IMR-90 (cell line): ENCODE measurements at regions not wholly inside any gene's neighbourhood (a gene's known extent, or its start where the extent isn't known, plus 50 kb on each side); places are given as distances from the start of the nearest gene placed in this dataset.

ENCODE experiments used
- ATAC-seq: fragments of 200-7000 bp; cut with Tn5 transposase; 2 replicates; pipeline ENCODE4 v1.9.1; 2020; ENCODE audit warnings: low read depth, mild to moderate bottlenecking, moderate library complexity
- BruUV-seq: library from RNA; stranded (reverse); fragments of 400-500 nt; replicated peaks from 2 replicates; lab custom pipeline; 2021; lab: Mats Ljungman, UMichigan
- CTCF ChIA-PET: fragments of 300-600 bp; formaldehyde crosslinking; extraction: SDS; loops from one replicate; lab custom pipeline; 2021; ENCODE audit warnings: antibody characterized with exemption; lab: Yijun Ruan, JAX
- POLR2A ChIA-PET: fragments of 300-600 bp; sonication (Branson Sonifier 250); formaldehyde crosslinking; loops from one replicate; lab custom pipeline; 2022; ENCODE audit warnings: antibody characterized with exemption; ENCODE audit not compliant: unreplicated experiment; lab: Charles Lee
- DNase-seq: peaks from one replicate; pipeline ENCODE4 v3.0.0; 2013
- H2AFZ ChIP-seq: replicated peaks from 2 replicates; pipeline ENCODE3; 2013; ENCODE audit warnings: low read length, mild to moderate bottlenecking; ENCODE audit not compliant: poor library complexity
- H2AK5ac ChIP-seq: 2 replicates; pipeline ENCODE4 v1.6.1; 2013; ENCODE audit warnings: low read depth, low read length, inconsistent platforms
- H2AK9ac ChIP-seq: replicated peaks from 2 replicates; pipeline ENCODE3; 2013; ENCODE audit warnings: mild to moderate bottlenecking, low read depth, low read length, moderate library complexity; ENCODE audit not compliant: poor library complexity
- H2BK120ac ChIP-seq: 2 replicates; pipeline ENCODE4 v1.6.1; 2013; ENCODE audit warnings: low read depth, low read length, inconsistent platforms
- H2BK15ac ChIP-seq: 3 replicates; pipeline ENCODE4 v1.6.1; 2013; ENCODE audit warnings: low read depth, low read length, inconsistent platforms
- H2BK20ac ChIP-seq: 2 replicates; pipeline ENCODE4 v1.6.1; 2013; ENCODE audit warnings: low read depth, mild to moderate bottlenecking, inconsistent platforms, low read length, moderate library complexity
- H2BK5ac ChIP-seq: 2 replicates; pipeline ENCODE4 v1.6.1; 2013; ENCODE audit warnings: mild to moderate bottlenecking, low read depth, low read length, inconsistent platforms; ENCODE audit not compliant: poor library complexity, severe bottlenecking
- H3K14ac ChIP-seq: replicated peaks from 2 replicates; pipeline ENCODE4 v1.6.1; 2013; ENCODE audit warnings: low read depth, low read length, inconsistent platforms
- H3K18ac ChIP-seq: 2 replicates; pipeline ENCODE4 v1.6.1; 2013; ENCODE audit warnings: low read depth, low read length, control low read depth
- H3K23ac ChIP-seq: 2 replicates; pipeline ENCODE4 v1.6.1; 2013; ENCODE audit warnings: low read depth, low read length, inconsistent platforms
- H3K27ac ChIP-seq: 2 replicates; pipeline ENCODE4 v1.5.1; 2013; ENCODE audit warnings: mild to moderate bottlenecking, control low read depth, low read length; ENCODE audit not compliant: insufficient read depth
- H3K27me3 ChIP-seq: 2 replicates; pipeline ENCODE4 v1.6.1; 2013; ENCODE audit warnings: low read length; ENCODE audit not compliant: control insufficient read depth, insufficient read depth
- H3K36me3 ChIP-seq: 2 replicates; pipeline ENCODE4 v1.6.1; 2013; ENCODE audit warnings: low read length, mixed read lengths; ENCODE audit not compliant: control insufficient read depth, insufficient read depth
- H3K4ac ChIP-seq: 2 replicates; pipeline ENCODE4 v1.6.1; 2013; ENCODE audit warnings: low read depth, low read length, inconsistent platforms
- H3K4me1 ChIP-seq: 2 replicates; pipeline ENCODE4 v1.6.1; 2013; ENCODE audit warnings: low read length, mixed read lengths; ENCODE audit not compliant: control insufficient read depth, insufficient read depth
- H3K4me2 ChIP-seq: 2 replicates; pipeline ENCODE4 v1.6.1; 2013; ENCODE audit warnings: low read depth, mild to moderate bottlenecking, control low read depth, low read length, moderate library complexity
- H3K4me3 ChIP-seq: 2 replicates; pipeline ENCODE4 v1.5.1; 2013; ENCODE audit warnings: low read depth, mild to moderate bottlenecking, control low read depth, low read length, moderate library complexity; ENCODE audit not compliant: insufficient read depth
- H3K56ac ChIP-seq: 2 replicates; pipeline ENCODE4 v1.6.1; 2013; ENCODE audit warnings: low read length, inconsistent platforms; ENCODE audit not compliant: insufficient read depth; ENCODE audit errors: extremely low read depth
- H3K79me1 ChIP-seq, 2 experiments: 2 replicates each; pipeline ENCODE4 v1.6.1; 2013; ENCODE audit warnings: low read length in 2 of 2, inconsistent platforms in 1 of 2, low read depth in 1 of 2
- H3K9ac ChIP-seq: 2 replicates; pipeline ENCODE4 v1.6.1; 2013; ENCODE audit warnings: low read depth, low read length, control low read depth
- H3K9me1 ChIP-seq: 2 replicates; pipeline ENCODE4 v1.6.1; 2013; ENCODE audit warnings: low read length, inconsistent platforms; ENCODE audit not compliant: insufficient read depth
- H3K9me3 ChIP-seq: 2 replicates; pipeline ENCODE4 v1.6.1; 2013; ENCODE audit warnings: low read length; ENCODE audit not compliant: control insufficient read depth, insufficient read depth
- H4K20me1 ChIP-seq: 2 replicates; pipeline ENCODE4 v1.6.1; 2013; ENCODE audit warnings: low read length, inconsistent platforms; ENCODE audit not compliant: insufficient read depth
- H4K5ac ChIP-seq: 2 replicates; pipeline ENCODE4 v1.6.1; 2013; ENCODE audit warnings: mild to moderate bottlenecking, low read depth, low read length, control low read depth
- H4K8ac ChIP-seq, 2 experiments: 2 replicates each; pipeline ENCODE4 v1.6.1; 2013; ENCODE audit warnings: low read depth in 2 of 2, low read length in 2 of 2, control low read depth in 1 of 2, inconsistent platforms in 1 of 2
- H4K91ac ChIP-seq: 2 replicates; pipeline ENCODE4 v1.6.1; 2013; ENCODE audit warnings: low read depth, low read length, inconsistent platforms; ENCODE audit not compliant: insufficient read depth
- BHLHE40 ChIP-seq: fragments of 150-350 bp; IDR thresholded peaks from 2 replicates; pipeline ENCODE4 v1.6.1; 2016; ENCODE audit warnings: mild to moderate bottlenecking, low read depth, low read length
- POLR2A ChIP-seq: IDR thresholded peaks from 2 replicates; pipeline ENCODE4 v1.6.1; 2012; ENCODE audit warnings: mild to moderate bottlenecking, low read depth, low read length
- RAD21 ChIP-seq: IDR thresholded peaks from 2 replicates; pipeline ENCODE4 v1.6.1; 2012; ENCODE audit warnings: low read length, improper control_type of control experiment
- WGBS, 2 experiments: methylation state at CpG; one replicate each; pipeline versions ENCODE4 v1.1.5 to v1.1.7; 2013; ENCODE audit warnings: missing lambda C conversion rate in 2 of 2; ENCODE audit not compliant: insufficient read length in 1 of 2; ENCODE audit errors: extremely low coverage in 2 of 2; 5-methylcytosine and 5-hydroxymethylcytosine counted together
- dilution Hi-C: fragments of 300-500 bp; cut with HindIII; formaldehyde crosslinking; loops from one replicate; pipeline ENCODE4 v1.14.3; 2018; ENCODE audit warnings: low sequenced_read_pairs; ENCODE audit not compliant: unreplicated experiment
- in situ Hi-C: fragments of 300-500 bp; cut with MboI; formaldehyde crosslinking; loops from 3 replicates; pipeline ENCODE4 v1.14.3; 2019; ENCODE audit warnings: low sequenced_read_pairs, inconsistent platforms, mixed read lengths
- intact Hi-C: fragments of 100-400 bp; cut with micrococcal nuclease; formaldehyde crosslinking; loops from 2 replicates; pipeline ENCODE4 v1.10.0; 2022
- TF ChIP-seq, protein P1 (sequence below): fragments of 150-350 bp; IDR thresholded peaks from 2 replicates; pipeline ENCODE4 v1.6.1; 2017; ENCODE audit warnings: mild to moderate bottlenecking, antibody characterized with exemption, low read length, low read depth
- TF ChIP-seq, protein P2 (sequence below): conservative IDR thresholded peaks from 2 replicates; pipeline ENCODE4 v1.5.1; 2012; ENCODE audit warnings: mild to moderate bottlenecking, low read depth, low read length, improper control_type of control experiment
- TF ChIP-seq, protein P3 (sequence below): fragments of 150-350 bp; IDR thresholded peaks from 2 replicates; pipeline ENCODE4 v1.6.1; 2016; ENCODE audit warnings: low read depth, mild to moderate bottlenecking, low read length, moderate library complexity, borderline replicate concordance

DNA sequence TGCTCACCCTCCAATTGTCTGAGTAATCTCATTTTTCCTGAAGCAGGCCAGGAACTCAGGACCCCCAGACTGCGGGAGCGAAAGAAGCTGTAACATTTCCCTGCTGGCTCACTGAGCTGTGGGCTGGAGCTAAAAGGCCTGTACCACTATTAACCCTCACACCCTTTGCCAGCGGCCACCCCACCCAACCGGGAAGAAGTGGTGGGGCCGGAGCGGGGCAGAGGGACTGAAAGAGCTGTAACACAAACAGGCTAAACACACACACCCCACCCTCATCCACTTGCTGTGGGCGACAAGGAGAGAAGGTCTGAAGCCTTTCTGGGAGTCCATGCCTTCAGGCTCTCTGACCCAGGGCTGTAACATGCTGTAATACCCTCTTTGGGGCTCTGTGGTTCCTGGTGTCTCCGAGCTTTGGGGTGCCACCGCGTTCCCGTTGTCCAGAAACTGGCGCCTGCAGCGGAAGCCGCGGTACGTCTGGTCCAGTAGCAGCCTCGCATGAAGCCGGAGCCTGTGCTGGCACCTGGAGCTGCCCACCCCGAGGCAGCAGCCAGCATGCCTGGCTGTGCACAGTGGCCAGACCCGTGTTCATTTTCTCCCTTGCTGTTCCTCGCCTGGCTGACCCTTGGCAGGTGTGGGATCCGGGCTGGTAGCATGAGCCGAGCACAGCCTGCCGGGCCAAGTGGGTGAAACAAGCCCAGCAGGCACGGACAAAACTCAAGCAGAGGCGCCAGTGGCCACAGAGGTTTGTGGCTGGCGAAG, 345.5 kb upstream of the MGAT4C start:
- TF ChIP-seq, protein P1, sequence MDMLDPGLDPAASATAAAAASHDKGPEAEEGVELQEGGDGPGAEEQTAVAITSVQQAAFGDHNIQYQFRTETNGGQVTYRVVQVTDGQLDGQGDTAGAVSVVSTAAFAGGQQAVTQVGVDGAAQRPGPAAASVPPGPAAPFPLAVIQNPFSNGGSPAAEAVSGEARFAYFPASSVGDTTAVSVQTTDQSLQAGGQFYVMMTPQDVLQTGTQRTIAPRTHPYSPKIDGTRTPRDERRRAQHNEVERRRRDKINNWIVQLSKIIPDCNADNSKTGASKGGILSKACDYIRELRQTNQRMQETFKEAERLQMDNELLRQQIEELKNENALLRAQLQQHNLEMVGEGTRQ = no peak
- no peak for TF ChIP-seq BHLHE40
- TF ChIP-seq, protein P2, sequence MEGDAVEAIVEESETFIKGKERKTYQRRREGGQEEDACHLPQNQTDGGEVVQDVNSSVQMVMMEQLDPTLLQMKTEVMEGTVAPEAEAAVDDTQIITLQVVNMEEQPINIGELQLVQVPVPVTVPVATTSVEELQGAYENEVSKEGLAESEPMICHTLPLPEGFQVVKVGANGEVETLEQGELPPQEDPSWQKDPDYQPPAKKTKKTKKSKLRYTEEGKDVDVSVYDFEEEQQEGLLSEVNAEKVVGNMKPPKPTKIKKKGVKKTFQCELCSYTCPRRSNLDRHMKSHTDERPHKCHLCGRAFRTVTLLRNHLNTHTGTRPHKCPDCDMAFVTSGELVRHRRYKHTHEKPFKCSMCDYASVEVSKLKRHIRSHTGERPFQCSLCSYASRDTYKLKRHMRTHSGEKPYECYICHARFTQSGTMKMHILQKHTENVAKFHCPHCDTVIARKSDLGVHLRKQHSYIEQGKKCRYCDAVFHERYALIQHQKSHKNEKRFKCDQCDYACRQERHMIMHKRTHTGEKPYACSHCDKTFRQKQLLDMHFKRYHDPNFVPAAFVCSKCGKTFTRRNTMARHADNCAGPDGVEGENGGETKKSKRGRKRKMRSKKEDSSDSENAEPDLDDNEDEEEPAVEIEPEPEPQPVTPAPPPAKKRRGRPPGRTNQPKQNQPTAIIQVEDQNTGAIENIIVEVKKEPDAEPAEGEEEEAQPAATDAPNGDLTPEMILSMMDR = no peak
- TF ChIP-seq RAD21 = no peak
- TF ChIP-seq POLR2A = no peak
- TF ChIP-seq, protein P3, sequence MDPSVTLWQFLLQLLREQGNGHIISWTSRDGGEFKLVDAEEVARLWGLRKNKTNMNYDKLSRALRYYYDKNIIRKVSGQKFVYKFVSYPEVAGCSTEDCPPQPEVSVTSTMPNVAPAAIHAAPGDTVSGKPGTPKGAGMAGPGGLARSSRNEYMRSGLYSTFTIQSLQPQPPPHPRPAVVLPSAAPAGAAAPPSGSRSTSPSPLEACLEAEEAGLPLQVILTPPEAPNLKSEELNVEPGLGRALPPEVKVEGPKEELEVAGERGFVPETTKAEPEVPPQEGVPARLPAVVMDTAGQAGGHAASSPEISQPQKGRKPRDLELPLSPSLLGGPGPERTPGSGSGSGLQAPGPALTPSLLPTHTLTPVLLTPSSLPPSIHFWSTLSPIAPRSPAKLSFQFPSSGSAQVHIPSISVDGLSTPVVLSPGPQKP = no peak
- Histone ChIP-seq H3K9me1 (no peaks in the 10 kb centered on the region), H3K18ac (no peak overlapping the region), H3K9ac (no peak overlapping the region), H2BK20ac (no peak overlapping the region), H3K14ac (no peak overlapping the region), H4K20me1 (no peaks in the 10 kb centered on the region), H3K9me3 (no peaks in the 10 kb centered on the region), H2BK15ac (no peak overlapping the region), H2AK5ac (no peak overlapping the region), H3K36me3 (no peaks in the 10 kb centered on the region), H4K5ac (no peak overlapping the region), H2AK9ac (no peak overlapping the region), H2BK120ac (no peak overlapping the region), H2BK5ac (no peak overlapping the region), H3K79me1 (no peaks in the 10 kb centered on the region), H4K91ac (no peak overlapping the region), H3K27ac (no peak overlapping the region), H3K4me3 (no peak overlapping the region), H4K8ac (no peak overlapping the region), H3K4me1 (no peaks in the 10 kb centered on the region), H2AFZ (no peak overlapping the region), H3K56ac (no peak overlapping the region), H3K27me3 (no peaks in the 10 kb centered on the region), H3K4ac (no peak overlapping the region), H3K23ac (no peak overlapping the region), H3K4me2 (no peak overlapping the region)
- dilution Hi-C loops = no loop called here
- CTCF ChIA-PET = interaction anchor here (0.6 to 0.8 kb wide), 2 partner anchors 28 to 1155 kb away, joined by 3 read pairs; no protein-coding TSS in a partner anchor
- ATAC-seq (no peak), DNase-seq (no peak)
- intact Hi-C loops = no loop called here
- in situ Hi-C loops = no loop called here
- WGBS, 2 experiments = 97% methylated on average over 11 of the region's 27 CpGs; no CpG with 5 or more reads in 1 of the 2 experiments
- no TSS peak for BruUV-seq
- POLR2A ChIA-PET = no interaction called here
